ENCODE measurements at regions not wholly inside any gene's neighbourhood (a gene's known extent, or its start where the extent isn't known, plus 50 kb on each side); places are given as distances from the start of the nearest gene placed in this dataset.

GRCh38 chr6:43836507-43837240, 66.7 kb downstream of the VEGFA start:
- Histone ChIP-seq H4K20me1 (ENCODE audit: control insufficient read depth, insufficient read depth, insufficient read length) (no peaks in the 10 kb centered on the region), H3K23me2 (ENCODE audit: insufficient read length, low read depth, low read length, poor library complexity, severe bottlenecking) (no peaks in the 10 kb centered on the region), H3K18ac (ENCODE audit: insufficient read length, low read depth, low read length) (no peak overlapping the region), H2AK5ac (ENCODE audit: insufficient read length, low read length) (no peak overlapping the region), H3K4ac (ENCODE audit: low read depth, low read length) (no peak overlapping the region), H2BK120ac (ENCODE audit: low read depth, low read length, poor library complexity, severe bottlenecking) (no peak overlapping the region), H2BK5ac (ENCODE audit: insufficient read length, low read length) (no peak overlapping the region), H3K79me2 (ENCODE audit: insufficient read depth, low read length) (no peaks in the 10 kb centered on the region), H3K23ac (ENCODE audit: insufficient read length, low read depth, low read length) (no peak overlapping the region), H3K14ac (ENCODE audit: insufficient read depth, low read length) (no peak overlapping the region), H2BK15ac (ENCODE audit: low read depth, low read length) (no peak overlapping the region), H4K8ac (replicated peaks; ENCODE audit: insufficient read length, low read depth, low read length) (no peak overlapping the region), H3K9me3 (ENCODE audit: control insufficient read depth, low read depth, low read length) (no peaks in the 10 kb centered on the region), H3K4me2 (ENCODE audit: insufficient read depth, insufficient read length, low read length) (no peak overlapping the region), H3K56ac (ENCODE audit: insufficient read length, low read depth, low read length) (no peak overlapping the region), H2BK20ac (ENCODE audit: low read depth, low read length, poor library complexity, severe bottlenecking) (no peak overlapping the region), H3T11ph (ENCODE audit: low read length) (no peak overlapping the region), H4K91ac (ENCODE audit: insufficient read length, low read depth, low read length) (no peak overlapping the region), H3K27ac (ENCODE audit: insufficient read length, low read depth, low read length) (no peak overlapping the region), H3K9ac (ENCODE audit: extremely low read depth, insufficient read length, low read length) (no peak overlapping the region), H2BK12ac (ENCODE audit: insufficient read length, low read depth, low read length) (no peak overlapping the region), H2AFZ (ENCODE audit: low read length) (no peak overlapping the region), H3K4me1 (ENCODE audit: insufficient read depth, low read length) (peaks cover 5% of the 10 kb centered on the region; the same call in 1 of the 2 replicates), H3K79me1 (ENCODE audit: insufficient read depth, low read depth, low read length, poor library complexity, severe bottlenecking) (no peaks in the 10 kb centered on the region), H4K5ac (ENCODE audit: insufficient read length, low read depth, low read length) (no peak overlapping the region), H3K27me3 (ENCODE audit: insufficient read depth, low read length) (no peaks in the 10 kb centered on the region)
- Mint-ChIP-seq H3K27ac (no peak overlapping the region), H3K27me3 (ENCODE audit: low read depth) (no peaks in the 10 kb centered on the region), H3K36me3 (ENCODE audit: insufficient read depth in 1 of 3, low read depth in 3 of 3) (no peaks in the 10 kb centered on the region), H3K9me3 (no peaks in the 10 kb centered on the region), H3K4me1 (peaks cover 11 to 31% of the 10 kb centered on the region in 2 experiments), H3K4me3 (no peak overlapping the region)
- DNase-seq, result no peak
- no CpG with 5 or more reads among the region's 7 CpGs for WGBS (ENCODE audit: extremely low coverage, insufficient read length, low lambda C conversion rate)
- TF ChIP-seq CTCF (conservative IDR thresholded peaks at IDR 0.05), result no peak
